COLO829 (cell line): ENCODE measurements at regions not wholly inside any gene's neighbourhood (a gene's known extent, or its start where the extent isn't known, plus 50 kb on each side); places are given as distances from the start of the nearest gene placed in this dataset.
"Not testable (repeated sequence)": the region's sequence is repeated elsewhere in the genome, so short reads cannot be mapped to it uniquely, and the experiment has no call there.

ENCODE experiments used
- DNase-seq: peaks from one replicate; pipeline ENCODE4 v3.0.0; 2012; ENCODE audit warnings: low spot score

DNA sequence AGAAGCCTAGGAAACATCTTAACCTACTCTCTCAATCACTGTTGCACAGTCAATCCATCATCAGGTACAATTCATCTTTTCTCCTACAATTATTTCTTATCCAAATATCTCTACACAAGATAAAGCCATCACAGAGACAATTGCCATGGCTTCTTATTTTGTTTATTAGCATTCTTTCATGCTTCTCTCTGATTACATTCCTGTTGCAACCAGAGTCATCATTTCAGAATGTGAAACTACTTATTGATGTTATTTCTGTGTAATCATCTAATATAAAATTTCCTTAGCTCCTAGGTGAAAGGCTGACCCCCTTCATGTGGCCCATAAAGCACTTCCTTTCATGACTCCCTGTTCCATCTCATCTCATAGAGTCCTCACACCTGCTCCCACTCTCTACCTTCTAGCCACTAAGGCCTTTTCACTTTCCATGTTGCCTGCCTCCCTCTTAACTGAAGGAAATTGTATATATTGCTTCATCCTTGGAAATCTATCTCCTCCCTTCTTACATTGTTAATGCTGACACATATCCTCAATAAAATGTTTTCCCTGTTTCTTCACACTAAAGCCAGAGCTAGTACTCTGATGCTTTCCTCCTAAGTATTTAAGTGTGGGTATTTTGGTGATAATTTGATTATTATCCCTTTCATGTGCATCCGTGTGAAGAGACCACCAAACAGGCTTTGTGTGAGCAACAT is 829.9 kb downstream of the FAT4 start:
- no peak for DNase-seq

DNA sequence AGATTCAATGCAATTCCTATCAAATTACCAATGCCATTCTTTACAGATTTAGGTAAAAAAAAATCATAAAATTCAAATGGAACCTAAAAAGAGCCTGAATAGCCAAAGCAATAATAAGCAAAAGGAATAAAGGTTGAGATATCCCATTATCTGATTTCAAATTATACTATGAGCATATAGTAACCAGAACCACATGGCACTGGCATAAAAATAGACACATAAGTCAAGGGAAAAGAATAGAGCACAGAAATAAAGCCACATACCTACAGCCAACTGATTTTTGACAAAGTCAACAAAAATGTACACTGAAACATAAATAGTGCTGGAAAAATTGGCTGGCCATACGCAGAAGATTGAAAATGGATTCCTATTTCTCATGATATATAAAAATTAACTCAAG is 853.7 kb downstream of the FAT4 start:
- DNase-seq = no peak

DNA sequence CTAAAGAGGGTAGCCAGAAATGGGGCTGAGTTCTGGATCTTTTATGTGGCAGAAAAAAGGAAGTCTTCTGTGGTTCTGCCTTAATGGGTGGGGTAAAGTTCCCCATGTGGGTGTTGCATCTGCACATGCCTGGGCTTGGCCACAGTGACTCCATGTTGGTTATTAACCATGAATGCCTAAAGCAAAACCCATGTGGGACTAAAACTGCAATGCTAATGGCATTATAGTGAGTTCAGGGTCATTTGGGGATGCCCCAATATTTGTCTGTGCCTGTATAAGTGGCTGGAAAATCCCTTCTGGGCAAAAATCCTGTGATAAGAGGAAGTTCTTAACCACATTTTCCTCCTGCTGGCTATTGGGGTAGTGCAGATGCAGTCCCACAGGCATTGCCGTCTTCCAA is 857.4 kb downstream of the FAT4 start:
- DNase-seq = no peak

DNA sequence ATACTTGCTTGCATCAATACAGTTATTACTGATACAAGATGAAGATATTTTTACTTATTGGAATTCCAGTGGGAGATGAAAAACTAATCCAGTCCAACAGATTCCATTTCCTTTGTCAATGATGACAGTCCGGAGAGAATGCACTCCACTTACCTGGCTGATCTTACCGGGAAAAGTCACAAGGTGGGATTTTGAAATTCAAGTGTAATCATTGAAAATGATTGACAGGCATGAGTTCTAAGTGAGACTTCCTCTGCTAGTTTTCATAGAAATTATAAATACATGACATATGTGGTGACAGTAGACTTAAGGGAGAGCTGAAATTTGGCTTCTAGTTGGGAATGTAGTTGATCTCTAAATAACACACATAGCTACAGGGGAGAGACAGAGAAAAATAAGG is 859.9 kb downstream of the FAT4 start:
- no peak for DNase-seq

DNA sequence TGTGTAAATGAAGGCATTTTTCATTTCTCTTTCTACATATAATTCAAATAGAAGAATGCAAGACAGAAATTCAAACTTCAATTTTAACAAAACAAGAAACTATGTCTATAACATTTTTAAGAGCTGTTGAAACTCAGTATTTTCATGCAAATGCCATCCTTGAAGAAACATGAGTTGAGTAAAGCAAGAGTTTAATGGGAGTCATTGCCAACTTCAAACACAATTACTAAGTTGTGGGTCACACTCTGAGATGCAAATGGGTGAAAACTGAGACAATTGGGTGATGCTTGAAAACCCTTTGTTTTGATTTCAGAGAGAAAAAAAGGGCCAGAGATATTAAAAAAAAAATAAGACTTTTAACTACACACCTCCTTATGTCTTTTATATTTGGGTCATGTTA is 865.9 kb downstream of the FAT4 start:
- no peak for DNase-seq

DNA sequence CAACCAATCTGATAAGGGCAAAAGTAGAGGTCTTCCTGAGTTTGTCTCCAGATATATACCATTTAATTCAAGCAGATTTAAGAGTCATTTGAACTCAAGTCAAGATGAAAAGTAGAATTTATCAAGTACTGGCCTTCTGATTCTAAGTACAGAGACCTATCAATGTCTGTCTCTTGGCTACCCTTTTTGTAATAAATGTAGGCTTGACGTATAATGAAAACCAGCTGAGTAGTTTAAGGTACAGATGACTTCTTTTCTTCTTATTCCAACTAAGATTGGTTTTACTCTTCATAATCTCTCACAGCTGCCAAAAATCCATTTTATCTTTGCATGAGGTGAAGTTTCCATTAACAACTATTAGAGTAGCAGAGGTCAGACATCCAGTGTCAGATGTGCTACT is 867.6 kb downstream of the FAT4 start:
- no peak for DNase-seq

DNA sequence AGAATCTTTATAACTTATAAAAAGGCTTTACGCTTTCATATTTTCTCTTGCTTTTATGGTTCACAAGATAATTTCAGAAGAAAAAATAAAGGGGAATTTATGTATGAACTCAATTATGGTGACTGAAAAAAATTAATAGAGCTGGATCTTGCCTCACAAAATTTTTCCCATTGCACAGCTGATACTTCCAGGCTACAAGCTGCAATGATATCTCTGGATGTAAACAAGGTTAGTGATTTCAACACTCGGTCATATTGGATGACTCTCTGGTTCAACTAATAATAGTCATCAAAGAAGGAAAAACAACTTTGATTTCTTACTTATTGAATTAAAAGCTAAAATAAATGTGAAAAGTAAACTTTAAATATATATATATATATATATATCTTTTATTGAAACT is 868.0 kb downstream of the FAT4 start:
- DNase-seq = no peak

DNA sequence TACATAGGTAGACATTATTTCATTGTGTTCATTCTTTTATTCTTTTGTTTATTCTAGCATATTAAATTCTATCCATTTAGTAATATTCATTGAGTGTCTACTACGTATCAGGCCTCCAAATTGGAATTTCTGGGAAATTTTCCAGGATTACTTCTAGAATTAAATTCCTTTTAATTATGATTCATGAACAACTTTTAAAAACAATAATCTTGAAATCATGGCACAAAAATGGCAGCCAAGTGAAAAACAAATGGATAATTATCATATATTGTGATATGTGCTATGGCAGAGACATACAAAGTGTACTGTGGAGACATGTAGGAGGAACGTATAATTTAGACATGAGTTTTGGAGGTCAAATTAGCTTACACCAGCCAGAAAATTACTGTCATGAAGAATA is 868.5 kb downstream of the FAT4 start:
- no peak for DNase-seq

DNA sequence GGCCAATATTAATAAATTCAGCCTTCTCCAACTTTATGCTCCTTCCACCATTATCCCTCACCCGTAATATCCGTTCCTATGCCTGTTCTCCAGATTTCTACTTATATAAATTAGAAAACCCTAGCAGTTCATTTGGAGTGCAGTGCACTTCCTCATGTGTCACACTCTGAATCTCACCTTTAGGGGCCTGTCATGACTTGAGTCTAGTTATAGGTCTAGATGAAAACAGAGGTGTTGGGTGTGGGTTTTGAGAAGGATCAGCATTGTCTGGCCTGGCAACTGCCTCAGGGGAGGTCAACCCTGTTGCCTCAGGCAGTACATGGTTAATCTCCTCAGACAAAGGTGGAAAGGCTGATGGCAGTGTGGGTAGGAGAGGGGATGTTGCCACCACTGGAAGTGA is 876.8 kb downstream of the FAT4 start:
- DNase-seq = no peak

DNA sequence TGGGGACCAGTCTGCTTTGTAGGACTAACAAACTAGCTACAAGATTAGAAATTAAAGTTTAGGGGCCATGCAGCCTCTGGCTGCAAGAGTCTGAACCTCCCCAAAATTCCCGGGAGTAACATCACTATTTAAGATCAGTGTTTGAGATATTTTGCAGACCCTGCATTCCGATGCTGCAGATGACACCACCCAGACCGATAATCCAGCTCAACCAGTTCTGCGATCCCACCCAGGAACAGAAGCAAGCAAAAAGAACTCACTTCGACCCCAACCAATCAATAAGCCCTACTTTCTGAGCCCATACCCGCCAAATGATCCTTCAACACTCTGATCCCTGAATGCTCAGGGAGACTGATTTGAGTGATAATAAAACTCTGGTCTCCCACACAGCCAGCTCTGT is 877.8 kb downstream of the FAT4 start:
- no peak for DNase-seq

DNA sequence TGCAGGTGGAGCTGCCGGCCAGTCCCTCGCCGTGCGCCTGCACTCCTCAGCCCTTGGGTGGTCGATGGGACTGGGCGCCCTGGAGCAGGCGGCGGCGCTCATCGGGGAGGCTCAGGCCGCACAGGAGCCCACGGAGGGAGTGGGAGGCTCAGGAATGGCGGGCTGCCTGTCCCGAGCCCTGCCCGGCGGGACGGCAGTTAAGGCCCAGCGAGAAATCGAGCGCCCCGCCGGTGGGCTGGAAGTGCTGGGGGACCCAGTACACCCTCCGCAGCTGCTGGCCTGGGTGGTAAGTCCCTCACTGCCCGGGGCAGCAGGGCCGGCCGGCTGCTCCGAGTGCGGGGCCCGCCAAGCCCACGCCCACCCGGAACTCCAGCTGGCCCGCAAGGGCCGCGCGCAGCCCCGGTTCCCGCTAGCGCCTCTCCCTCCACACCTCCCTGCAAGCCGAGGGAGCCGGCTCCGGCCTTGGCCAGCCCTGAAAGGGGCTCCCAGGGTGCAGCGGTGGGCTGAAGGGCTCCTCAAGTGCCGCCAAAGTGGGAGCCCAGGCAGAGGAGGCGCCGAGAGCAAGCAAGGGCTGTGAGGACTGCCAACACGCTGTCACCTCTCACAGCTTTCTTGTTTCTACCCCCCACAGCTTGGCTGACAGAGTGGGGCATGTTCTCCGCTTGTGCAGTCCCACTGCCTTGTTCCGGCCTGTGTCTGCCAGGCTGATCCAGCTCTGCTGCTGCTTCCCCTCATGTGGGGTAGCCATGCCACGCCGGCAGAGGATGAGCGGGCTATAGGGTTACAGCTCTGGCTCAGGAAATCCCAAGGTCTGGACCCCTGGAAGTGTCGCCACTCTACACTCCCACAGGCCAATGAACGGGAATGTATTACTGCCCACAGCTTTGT is 886.7 kb downstream of the FAT4 start:
- DNase-seq = not testable (repeated sequence)

DNA sequence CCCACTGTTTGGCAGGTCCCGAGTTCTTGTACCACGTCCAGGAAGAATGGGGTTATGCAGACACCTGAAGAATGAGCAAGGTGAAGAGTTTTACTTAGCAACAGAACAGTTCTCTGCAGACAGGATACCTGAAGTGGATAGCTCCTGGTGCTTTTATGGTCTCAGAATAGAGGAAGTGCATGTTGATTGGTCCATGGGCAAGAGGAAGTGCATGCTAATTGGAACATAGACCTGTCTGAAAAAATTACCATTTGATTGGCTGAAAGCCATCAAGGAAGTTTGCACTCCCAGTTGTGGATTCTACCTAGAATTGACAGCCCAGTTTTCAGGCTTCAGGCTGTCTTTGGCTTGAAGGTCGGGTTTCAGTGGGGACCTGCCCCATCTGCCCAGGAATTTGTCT is 887.5 kb downstream of the FAT4 start:
- DNase-seq = no peak

DNA sequence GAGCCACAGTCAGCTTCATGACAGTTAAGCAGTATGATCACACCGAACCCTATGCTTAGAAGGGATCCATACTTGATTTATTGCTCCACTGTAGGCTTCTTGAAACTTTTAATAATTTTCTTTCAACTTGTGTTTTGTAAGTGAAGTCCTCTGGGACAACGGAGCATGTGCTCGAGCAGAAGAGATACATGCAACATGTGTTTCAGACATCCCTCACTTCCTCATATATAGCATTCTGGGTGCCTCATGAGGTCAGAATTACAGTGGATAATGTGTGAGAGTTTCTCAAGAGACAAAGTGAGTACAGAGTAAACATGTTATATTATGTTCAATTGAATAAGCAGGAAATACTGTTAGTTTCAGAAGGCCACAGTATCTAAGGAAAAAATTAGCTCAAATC is 893.2 kb downstream of the FAT4 start:
- DNase-seq = no peak

DNA sequence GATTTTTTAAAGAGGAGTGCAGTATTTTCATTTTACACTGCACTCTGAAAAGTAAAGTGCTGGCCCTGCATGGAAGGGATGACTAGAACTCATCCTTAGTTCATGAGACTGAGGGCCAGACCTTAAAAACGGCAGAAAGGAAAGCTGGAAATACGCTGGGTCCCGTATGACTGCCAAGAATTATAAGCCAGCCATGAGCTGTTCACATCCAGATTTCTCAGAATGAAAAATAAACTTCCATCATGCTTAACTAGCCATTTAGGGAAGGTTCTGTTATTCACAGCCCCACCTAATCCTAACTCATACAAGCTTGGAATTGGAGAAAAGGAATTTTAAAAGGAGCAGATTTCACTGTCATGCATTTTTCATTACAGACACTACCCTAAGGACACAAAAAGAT is 894.4 kb downstream of the FAT4 start:
- DNase-seq = no peak

DNA sequence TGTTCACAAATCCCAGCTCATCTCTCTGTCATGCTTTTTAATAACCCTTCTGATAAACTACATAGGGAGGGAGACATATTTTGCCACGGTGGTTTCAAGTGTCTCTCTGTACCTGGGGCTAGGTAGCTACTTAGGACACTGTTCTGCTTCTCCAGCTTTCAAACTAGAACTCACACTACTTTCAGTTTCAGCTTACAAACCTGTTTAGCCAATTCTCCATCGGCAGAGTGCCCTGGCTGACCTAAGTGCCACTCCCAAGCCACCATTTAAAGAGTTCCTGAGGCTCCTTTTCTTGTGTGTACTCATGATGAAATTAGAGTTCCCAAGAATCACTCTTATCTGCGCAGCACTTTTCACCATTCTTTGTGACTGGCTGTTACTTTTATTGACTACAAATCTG is 899.2 kb downstream of the FAT4 start:
- no peak for DNase-seq

DNA sequence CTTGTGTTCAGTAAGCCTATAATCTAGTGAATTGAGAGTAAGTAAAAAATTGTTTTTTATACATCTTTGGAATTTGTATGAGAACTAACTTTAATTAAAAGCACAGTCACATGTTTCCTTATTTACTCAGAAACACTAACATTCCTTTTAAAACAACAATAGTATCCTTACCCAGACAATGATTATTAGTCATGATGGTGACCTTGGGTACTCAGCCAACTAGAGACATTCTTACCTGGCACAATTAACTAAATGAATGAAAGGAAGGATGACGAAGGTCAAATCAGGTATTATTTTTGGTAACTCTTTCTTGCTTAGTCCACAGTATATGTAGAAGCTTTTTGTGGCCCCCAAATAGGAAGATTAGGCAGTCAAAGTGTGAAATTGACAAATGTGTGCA is 901.0 kb downstream of the FAT4 start:
- DNase-seq = no peak

DNA sequence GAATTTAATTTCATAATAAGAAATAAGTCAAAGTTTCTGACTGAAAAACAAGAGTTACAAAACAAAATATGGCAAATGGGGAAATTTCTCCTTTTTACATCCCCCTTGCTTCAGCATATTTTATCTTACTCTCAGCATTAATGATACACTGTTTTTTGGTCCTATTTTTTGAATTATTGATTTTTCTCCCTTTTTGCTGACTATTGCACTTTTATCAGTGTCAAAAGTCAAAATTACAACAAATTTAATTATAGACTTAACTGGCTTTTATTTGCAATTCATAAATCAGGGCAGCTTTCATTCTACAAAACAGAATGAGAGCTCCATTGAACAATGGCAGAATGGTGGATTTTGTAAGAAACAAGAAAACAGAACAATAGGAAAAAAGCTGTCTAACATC is 901.9 kb downstream of the FAT4 start:
- DNase-seq = no peak

DNA sequence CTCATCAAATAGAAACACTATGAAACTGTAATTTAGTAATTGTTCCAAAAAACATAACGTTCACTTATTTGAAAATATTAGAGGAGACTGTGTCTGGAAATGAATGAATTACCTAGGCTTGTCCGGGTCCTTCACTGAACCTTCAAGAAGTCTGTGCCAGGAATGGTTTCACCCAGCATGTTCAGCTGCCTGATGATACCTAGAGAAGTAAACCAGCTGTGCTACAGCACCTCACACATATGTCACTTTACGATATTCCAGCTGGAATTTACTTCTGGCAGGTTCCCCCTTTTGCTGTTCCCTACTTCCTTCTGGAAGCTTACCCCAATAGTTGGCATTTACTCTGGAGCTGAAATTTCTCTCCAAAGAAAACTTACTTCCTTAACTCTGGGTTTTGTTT is 906.5 kb downstream of the FAT4 start:
- DNase-seq = no peak

DNA sequence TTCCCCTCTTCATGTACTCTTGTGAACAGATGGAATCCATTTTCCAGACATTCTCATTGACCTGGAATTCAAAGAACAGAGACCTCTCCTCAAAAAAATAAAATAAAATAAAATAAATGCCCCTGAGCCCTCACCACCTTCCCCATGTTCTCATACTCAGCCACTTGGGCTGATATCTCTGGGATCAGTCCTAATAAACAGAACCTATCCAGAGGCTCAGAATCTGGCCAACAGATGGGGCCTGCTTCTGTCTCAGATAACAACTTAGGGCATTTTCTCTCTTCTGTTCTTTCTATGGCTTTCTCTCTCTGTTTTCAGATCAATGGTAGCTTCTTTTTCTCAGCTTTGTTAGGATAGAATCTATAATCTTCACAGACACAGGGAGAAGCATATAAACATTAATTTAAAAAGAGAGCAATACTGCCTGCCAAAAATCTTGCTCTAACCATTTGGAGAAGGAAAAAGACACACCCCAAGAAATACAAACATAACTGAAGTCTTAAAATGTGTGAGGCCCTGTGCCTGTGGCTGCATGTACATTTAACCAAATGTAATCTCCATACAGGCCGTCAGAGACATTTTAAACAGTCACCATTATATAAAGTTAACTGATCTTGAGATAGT is 907.1 kb downstream of the FAT4 start:
- DNase-seq = no peak

DNA sequence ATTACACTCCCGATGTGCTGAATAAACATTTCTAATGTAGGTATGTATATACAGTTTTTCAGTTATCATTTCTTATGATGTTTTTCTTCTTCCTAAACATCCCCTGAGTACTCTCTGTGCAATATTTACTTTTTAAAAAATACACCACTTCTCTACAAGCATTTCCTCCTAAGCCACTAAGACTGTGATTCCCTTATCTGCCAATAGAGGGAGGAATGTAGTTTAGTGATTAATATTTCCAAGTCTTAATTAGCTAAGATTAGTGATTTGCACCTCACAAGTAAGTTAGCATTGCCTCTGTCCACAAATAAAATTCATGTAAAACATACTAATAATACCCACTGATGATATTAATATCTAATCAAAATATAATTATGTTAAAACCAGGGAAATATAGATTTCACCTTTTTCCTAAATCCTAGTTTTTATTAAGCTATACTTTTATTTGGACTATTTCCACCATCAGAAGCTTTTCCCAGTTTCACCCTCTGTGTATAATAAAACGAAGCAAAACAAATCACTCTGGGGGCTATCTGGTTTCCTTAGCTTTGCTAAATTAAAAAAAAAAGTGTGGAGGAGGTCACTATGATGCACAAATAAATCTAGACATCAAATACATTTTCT is 909.1 kb downstream of the FAT4 start:
- DNase-seq = no peak

DNA sequence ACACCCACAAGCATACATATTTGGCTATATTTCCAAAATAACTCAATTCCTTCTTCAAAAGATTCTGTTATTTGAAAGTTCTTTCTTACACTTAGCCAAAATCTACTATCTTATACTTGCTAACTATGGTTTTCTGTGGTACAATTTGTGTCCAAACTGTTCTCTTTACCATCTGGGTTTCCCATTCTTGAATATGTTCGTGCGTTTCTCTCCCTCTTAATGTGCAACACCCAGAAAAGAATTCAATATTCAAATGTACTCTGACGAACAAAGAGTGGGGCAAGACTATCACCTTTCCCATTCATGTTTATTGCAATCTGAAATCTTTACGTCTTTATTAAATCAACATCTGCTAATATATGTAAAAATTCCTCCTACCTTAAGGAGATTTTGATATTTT is 912.7 kb downstream of the FAT4 start:
- DNase-seq = no peak

DNA sequence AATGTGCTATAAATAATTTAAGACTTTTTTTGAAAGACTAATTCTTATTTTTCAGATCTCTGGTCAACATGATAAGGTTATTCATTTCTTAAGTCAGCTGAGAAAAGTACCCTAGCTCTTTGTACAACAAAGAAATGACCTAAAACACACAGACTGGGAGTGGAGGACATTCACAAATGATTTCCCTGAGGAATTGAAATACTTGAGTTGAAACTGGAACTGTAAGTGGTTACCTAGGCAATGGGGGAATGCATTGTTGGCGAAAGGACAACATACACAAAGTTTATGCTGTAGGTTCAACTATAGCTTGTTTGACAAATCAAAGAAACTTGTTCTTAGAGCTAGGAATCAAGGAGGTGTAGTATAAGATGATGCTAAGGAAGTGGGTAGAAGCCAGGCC is 915.5 kb downstream of the FAT4 start:
- no peak for DNase-seq

DNA sequence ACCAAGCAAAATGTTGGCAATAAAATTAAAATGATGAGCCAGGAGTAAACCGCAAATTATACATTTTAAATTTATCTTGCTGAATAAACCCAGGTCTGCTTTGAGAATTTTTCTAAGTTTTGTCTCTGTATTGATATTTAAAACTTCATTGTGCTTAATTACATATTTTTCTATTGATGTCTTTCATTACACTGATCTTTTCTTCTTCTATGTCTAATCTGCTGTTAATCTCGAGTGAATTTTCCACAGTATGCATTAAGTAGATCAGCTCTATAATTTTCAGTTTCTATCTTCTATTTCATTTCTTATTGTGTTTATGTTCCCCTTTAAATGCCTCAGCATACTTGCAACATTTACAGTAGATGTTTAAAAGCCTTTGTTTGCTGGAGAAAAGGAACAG is 918.7 kb downstream of the FAT4 start:
- DNase-seq = no peak
